K562 (cell line): ENCODE measurements at regions not wholly inside any gene's neighbourhood (a gene's known extent, or its start where the extent isn't known, plus 50 kb on each side); places are given as distances from the start of the nearest gene placed in this dataset.

Experiments
- BRD4 ChIP-seq: fragments of 200-600 bp; sonication (generic); IDR thresholded peaks from 2 replicates; pipeline ENCODE4 v1.6.1; 2017; ENCODE audit warnings: inconsistent platforms
- COPS2 ChIP-seq: fragments of 450-650 bp; conservative IDR thresholded peaks from 2 replicates; pipeline ENCODE4 v1.6.1; 2016; ENCODE audit warnings: mild to moderate bottlenecking, moderate library complexity
- CREM ChIP-seq: IDR thresholded peaks from 2 replicates; pipeline ENCODE4 v1.6.1; 2014; ENCODE audit warnings: antibody characterized with exemption, low read depth
- HDAC3 ChIP-seq: fragments of 450-650 bp; IDR thresholded peaks from 2 replicates; pipeline ENCODE4 v1.6.1; 2018; ENCODE audit warnings: borderline replicate concordance, mild to moderate bottlenecking, moderate library complexity; ENCODE audit not compliant: partially characterized antibody
- HOMEZ ChIP-seq: fragments of 250-450 bp; sonication (Bioruptor Pico); IDR thresholded peaks from 2 replicates; pipeline ENCODE4 v1.4.0; 2020; ENCODE audit warnings: mild to moderate bottlenecking, moderate library complexity
- ILK ChIP-seq: fragments of 450-650 bp; IDR thresholded peaks from 2 replicates; pipeline ENCODE4 v1.6.1; 2016; ENCODE audit warnings: missing genetic modification characterization, low read depth, mild to moderate bottlenecking, missing compliant biosample characterization, moderate library complexity, borderline replicate concordance
- KDM2B ChIP-seq: fragments of 250-450 bp; sonication (Bioruptor Pico); IDR thresholded peaks from 2 replicates; pipeline ENCODE4 v1.8.0; 2021; ENCODE audit warnings: mild to moderate bottlenecking, moderate library complexity
- NCOA6 ChIP-seq: fragments of 450-650 bp; IDR thresholded peaks from 2 replicates; pipeline ENCODE4 v1.6.1; 2017; ENCODE audit warnings: mild to moderate bottlenecking
- NFRKB ChIP-seq: fragments of 450-650 bp; IDR thresholded peaks from 2 replicates; pipeline ENCODE4 v1.6.1; 2016; ENCODE audit warnings: low read depth
- PHTF2 ChIP-seq: fragments of 250-450 bp; sonication (Bioruptor Pico); IDR thresholded peaks from 2 replicates; pipeline ENCODE4 v1.5.0; 2021; ENCODE audit warnings: mild to moderate bottlenecking
- POU5F1 ChIP-seq: fragments of 150-350 bp; IDR thresholded peaks from 2 replicates; pipeline ENCODE4 v1.6.1; 2014; ENCODE audit warnings: borderline replicate concordance, low read length, low read depth, mild to moderate bottlenecking; ENCODE audit not compliant: partially characterized antibody
- SOX6 ChIP-seq: fragments of 450-650 bp; IDR thresholded peaks from 2 replicates; pipeline ENCODE4 v1.6.1; 2014; ENCODE audit warnings: mild to moderate bottlenecking
- STAT6 ChIP-seq: sonication (generic); formaldehyde crosslinking; IDR thresholded peaks from 2 replicates; pipeline ENCODE4 v1.8.1; 2023; ENCODE audit warnings: mild to moderate bottlenecking, missing genetic modification reagents
- TAF15 ChIP-seq: fragments of 200-400 bp; formaldehyde crosslinking; IDR thresholded peaks from 2 replicates; pipeline ENCODE4 v1.6.1; 2017; ENCODE audit warnings: mild to moderate bottlenecking, low read depth, low read length, moderate library complexity
- TGIF2 ChIP-seq: sonication (generic); formaldehyde crosslinking; IDR thresholded peaks from 2 replicates; pipeline ENCODE4 v1.8.1; 2022; ENCODE audit warnings: mild to moderate bottlenecking, missing genetic modification reagents, moderate library complexity
- THRB ChIP-seq: fragments of 450-650 bp; formaldehyde crosslinking; conservative IDR thresholded peaks from 2 replicates; pipeline ENCODE4 v1.4.0; 2022; ENCODE audit warnings: mild to moderate bottlenecking, missing genetic modification characterization
- TSHZ1 ChIP-seq: fragments of 250-450 bp; sonication (Bioruptor Pico); IDR thresholded peaks from 2 replicates; pipeline ENCODE4 v1.4.0; 2020; ENCODE audit warnings: mild to moderate bottlenecking, moderate library complexity
- ZNF174 ChIP-seq: fragments of 250-450 bp; sonication (Bioruptor Pico); IDR thresholded peaks from 2 replicates; pipeline ENCODE4 v1.4.0; 2020; ENCODE audit warnings: mild to moderate bottlenecking
- ZNF707 ChIP-seq: fragments of 250-450 bp; sonication (Bioruptor Pico); conservative IDR thresholded peaks from 2 replicates; pipeline ENCODE4 v1.8.0; 2022; ENCODE audit warnings: inconsistent platforms, mild to moderate bottlenecking, moderate library complexity
- ZSCAN32 ChIP-seq: fragments of 450-650 bp; formaldehyde crosslinking; IDR thresholded peaks from 2 replicates; pipeline ENCODE4 v1.4.0; 2020; ENCODE audit warnings: mild to moderate bottlenecking, moderate library complexity

GRCh38 chr1:65525266-65526048 lies 105.0 kb downstream of the LEPR start (continued):
- TF ChIP-seq STAT6 (no peak), BRD4 (no peak), KDM2B (no peak), POU5F1 (no peak), NCOA6 (no peak), ZNF174 (CRISPR knock-in tag) (no peak), HOMEZ (CRISPR knock-in tag) (no peak), TGIF2 (CRISPR knock-in tag) (peak; percentile 43; the same call in 1 of the 2 replicates), CREM (0 out of 2 replicates have a peak, but pooled peaks have one; percentile 24), ILK (tag) (no peak), NFRKB (0 out of 2 replicates have a peak, but pooled peaks have one; percentile 3), ZSCAN32 (CRISPR knock-in tag) (no peak), PHTF2 (CRISPR knock-in tag) (no peak), HDAC3 (no peak), TSHZ1 (CRISPR knock-in tag) (no peak), THRB (CRISPR knock-in tag) (no peak), SOX6 (no peak), TAF15 (no peak), ZNF707 (no peak), COPS2 (no peak)
